GM21528 (cell line): ENCODE measurements at regions not wholly inside any gene's neighbourhood (a gene's known extent, or its start where the extent isn't known, plus 50 kb on each side); places are given as distances from the start of the nearest gene placed in this dataset.

Experiments
- ATAC-seq: cut with Tn5 transposase; IDR thresholded peaks from one replicate; pipeline ENCODE4 v1.9.1; 2021; ENCODE audit warnings: mild to moderate bottlenecking, moderate library complexity; ENCODE audit not compliant: unreplicated experiment, low FRiP score

DNA sequence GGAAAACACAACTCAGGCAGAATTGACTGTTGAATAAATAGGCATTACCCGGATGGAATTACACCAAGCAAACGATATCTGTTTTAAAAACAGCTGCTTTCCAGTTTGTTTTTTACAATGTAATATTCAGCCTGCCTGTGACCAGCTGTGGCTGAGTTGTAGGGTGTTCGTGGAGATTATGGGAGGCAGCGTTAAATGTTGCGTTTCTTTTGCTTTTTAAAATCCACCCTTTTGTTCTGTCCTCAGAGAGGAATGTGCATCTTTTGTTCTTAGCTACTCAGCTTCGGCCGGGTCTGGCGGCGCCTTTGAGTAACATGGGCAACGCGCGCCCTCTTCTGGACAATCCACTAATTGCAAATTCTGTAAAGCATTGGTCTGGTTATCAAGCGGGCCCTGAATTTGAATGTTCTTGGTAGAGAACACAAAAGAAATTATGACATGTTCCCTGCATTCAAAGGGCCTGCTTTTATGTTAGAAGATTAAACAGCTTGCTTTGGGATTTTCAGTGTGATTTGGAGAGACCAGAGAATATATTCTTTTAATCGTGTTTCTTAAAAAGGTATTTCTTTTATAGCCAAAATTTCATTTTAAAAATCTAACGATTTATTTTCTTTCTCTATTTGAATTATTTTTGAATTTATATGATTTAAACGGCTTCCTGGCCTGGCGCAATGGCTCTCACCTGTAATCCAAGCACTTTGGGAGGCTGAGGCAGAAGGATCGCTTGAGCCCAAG lies 76.3 kb upstream of the TRIM2 start:
- ATAC-seq: peak; percentile 72

GRCh38 chr4:153131596-153131995 lies 72.6 kb upstream of the TRIM2 start:
- ATAC-seq: no peak

- ATAC-seq: no peak
Measured at GRCh38 chr4:153137159-153137558, 67.1 kb upstream of the TRIM2 start.

GRCh38 chr4:153137677-153138630 lies 66.3 kb upstream of the TRIM2 start:
- no peak for ATAC-seq

GRCh38 chr4:153138736-153139135 lies 65.5 kb upstream of the TRIM2 start:
- ATAC-seq: no peak

GRCh38 chr4:153140294-153140693 lies 63.9 kb upstream of the TRIM2 start:
- no peak for ATAC-seq

GRCh38 chr4:153141238-153141637 lies 63.0 kb upstream of the TRIM2 start:
- ATAC-seq: no peak

GRCh38 chr4:153142700-153143438 lies 61.4 kb upstream of the TRIM2 start:
- no peak for ATAC-seq

DNA sequence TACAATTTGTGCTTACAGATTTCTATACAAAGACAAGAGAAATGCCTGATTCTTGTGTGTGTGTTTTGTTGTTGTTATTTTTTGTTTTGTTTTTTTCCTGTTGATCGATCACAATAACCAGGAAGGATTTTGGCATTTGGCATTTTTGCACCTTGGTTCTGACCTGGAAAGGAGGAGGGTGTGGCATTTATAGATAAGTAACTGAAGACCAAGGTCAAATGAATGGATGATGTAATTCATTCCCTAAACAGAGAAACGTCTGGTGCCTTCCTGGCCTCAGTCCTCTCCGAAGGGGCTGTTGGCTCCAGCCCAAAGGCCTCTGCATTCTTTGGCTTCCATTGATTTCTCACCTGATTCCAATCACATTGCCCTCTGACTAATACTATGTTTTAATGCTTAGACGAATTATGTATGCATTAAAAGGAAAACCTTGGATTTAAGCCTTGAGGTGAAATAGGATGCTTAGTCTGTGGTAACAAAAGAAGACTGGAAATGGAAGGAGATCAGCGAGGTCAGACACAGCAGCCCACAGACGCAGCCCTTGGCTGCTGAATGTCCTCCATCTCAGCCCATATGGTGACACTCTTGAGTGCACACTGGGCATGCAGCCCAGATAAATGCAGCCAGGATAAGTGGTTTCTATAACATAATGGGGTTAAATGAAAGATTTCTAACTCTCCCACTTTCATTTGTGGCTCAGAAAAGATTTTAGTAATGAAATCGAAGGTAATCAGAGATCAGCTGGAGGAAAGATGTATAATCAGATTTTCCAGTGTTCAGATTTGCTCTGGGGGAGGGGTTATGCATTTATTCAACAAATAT lies 60.5 kb upstream of the TRIM2 start:
- ATAC-seq: no peak

GRCh38 chr4:153146031-153146430 lies 58.2 kb upstream of the TRIM2 start:
- no peak for ATAC-seq

DNA sequence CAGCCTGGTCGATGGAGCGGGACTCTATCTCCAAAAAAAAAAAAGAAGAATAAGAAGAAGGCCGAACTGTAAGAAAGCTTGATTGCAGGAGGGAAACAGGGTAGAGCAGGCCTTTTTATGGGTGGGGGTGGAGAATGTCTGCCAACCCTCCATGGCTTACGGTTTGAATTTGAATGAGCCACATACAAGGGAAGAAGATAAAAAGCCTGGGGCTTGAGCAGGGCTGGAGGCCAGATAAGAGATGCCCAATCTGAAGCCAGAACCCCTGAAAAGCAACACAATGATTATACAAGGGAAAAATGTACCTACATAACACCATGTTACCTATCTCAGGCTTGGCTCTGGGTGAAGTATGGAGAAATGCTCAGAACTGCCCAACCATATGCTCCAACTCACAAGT lies 57.3 kb upstream of the TRIM2 start:
- ATAC-seq: no peak

- ATAC-seq: no peak
Measured at GRCh38 chr4:153148791-153149190, 55.5 kb upstream of the TRIM2 start.

GRCh38 chr4:153151535-153152455 lies 52.4 kb upstream of the TRIM2 start:
- ATAC-seq: no peak

- ATAC-seq: peak; percentile 16
Measured at GRCh38 chr4:153152501-153153338, 51.5 kb upstream of the TRIM2 start.

- ATAC-seq: peak; percentile 69
Measured at GRCh38 chr4:153153339-153153871, 50.8 kb upstream of the TRIM2 start.

DNA sequence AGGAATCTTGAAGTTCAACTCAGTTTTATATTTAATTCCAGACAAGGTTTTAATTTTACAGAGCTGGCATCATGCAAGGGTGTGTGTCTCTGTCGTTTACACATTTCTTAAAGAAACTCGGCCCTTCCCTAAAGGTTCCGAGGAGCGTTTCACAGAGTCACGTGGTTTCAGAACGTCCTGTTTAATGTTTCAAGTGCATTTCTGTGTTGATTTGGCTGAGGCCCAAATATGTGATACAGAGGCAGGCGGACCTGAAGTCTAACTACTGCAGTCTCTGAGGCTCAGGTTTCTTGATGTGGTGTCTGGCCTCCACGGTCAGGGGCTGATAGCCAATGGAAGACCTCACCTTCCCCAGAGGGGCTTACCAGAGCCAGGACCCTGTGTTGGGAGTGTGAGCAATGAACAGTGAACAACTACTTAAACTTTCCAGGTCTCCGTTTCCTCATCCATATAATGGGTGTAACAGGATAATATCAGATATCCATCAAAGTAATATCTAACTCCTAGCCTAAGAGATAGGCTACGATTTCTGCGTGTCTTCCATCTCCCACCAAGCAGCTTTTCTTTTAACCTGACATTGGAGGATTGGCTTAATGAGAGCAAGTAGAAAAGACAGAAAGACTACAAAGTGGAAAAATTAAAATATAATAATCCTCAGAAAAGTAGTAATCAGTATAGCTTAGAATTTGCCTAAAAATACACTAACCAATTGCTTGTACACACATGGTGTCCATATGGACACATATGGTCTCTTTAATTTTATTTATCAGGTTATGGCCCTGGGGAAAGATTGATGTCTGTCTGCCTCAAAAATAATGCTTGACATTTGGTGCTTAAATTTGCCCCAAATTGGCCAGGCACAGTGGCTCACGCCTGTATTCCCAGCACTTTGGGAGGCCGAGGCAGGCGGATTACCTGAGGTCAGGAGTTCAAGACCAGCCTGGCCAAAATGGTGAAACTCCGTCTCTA lies 50.0 kb upstream of the TRIM2 start:
- no peak for ATAC-seq
